C4-2B (cell line): ENCODE measurements at regions not wholly inside any gene's neighbourhood (a gene's known extent, or its start where the extent isn't known, plus 50 kb on each side); places are given as distances from the start of the nearest gene placed in this dataset.

Experiments
- ZFX ChIP-seq: fragments of 450-650 bp; IDR thresholded peaks from 2 replicates; pipeline ENCODE4 v1.6.1; 2017
- TF ChIP-seq, protein P1 (sequence below): fragments of 450-650 bp; conservative IDR thresholded peaks from 2 replicates; pipeline ENCODE4 v1.5.1; 2017; ENCODE audit warnings: mild to moderate bottlenecking

DNA sequence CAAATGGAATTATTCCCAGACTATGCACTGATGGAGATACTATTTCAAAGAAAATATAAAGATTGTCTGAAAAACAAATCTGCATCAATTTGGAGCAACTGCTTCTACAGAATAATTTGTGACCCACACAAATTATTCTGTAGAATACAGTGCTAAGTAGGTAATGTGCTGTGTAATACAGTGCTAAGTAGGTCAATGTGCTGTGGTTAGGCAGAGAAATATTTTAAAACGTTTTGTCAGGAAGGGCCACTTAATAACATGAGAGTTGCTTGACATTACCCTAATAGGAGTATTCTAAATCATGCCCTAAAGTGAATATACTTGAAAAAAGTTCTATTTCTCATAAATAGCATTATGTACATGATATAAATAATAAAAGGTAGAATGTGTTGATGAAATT lies 116.5 kb upstream of the KCND2 start:
- TF ChIP-seq, protein P1, sequence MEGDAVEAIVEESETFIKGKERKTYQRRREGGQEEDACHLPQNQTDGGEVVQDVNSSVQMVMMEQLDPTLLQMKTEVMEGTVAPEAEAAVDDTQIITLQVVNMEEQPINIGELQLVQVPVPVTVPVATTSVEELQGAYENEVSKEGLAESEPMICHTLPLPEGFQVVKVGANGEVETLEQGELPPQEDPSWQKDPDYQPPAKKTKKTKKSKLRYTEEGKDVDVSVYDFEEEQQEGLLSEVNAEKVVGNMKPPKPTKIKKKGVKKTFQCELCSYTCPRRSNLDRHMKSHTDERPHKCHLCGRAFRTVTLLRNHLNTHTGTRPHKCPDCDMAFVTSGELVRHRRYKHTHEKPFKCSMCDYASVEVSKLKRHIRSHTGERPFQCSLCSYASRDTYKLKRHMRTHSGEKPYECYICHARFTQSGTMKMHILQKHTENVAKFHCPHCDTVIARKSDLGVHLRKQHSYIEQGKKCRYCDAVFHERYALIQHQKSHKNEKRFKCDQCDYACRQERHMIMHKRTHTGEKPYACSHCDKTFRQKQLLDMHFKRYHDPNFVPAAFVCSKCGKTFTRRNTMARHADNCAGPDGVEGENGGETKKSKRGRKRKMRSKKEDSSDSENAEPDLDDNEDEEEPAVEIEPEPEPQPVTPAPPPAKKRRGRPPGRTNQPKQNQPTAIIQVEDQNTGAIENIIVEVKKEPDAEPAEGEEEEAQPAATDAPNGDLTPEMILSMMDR, result no peak
- TF ChIP-seq ZFX, result no peak
